Esophagus squamous epithelium (tissue), 5 donors: ENCODE measurements at regions not wholly inside any gene's neighbourhood (a gene's known extent, or its start where the extent isn't known, plus 50 kb on each side); places are given as distances from the start of the nearest gene placed in this dataset.

Experiments used
- DNase-seq: peaks from one replicate; lab custom pipeline; 2025; lab: John Stamatoyannopoulos, UW
- H3K27ac ChIP-seq, 4 donors: fragments of 200-600 bp; sonication (generic); one replicate each; pipeline ENCODE4 v1.5.1; 2016 to 2019; ENCODE audit warnings: mild to moderate bottlenecking in 1 of 4
- H3K27me3 ChIP-seq, 4 donors: fragments of 200-600 bp; sonication (generic); 1 replicate in 3 of 4; 2 replicates in 1 of 4; pipeline versions ENCODE4 v1.5.1 to v1.6.0; 2017 to 2021; ENCODE audit warnings: antibody characterized with exemption in 1 of 4
- H3K36me3 ChIP-seq, 3 donors: fragments of 200-600 bp; sonication (generic); one replicate each; pipeline ENCODE4 v1.5.1; 2016 to 2019
- H3K4me1 ChIP-seq, 3 donors: fragments of 200-600 bp; sonication (generic); one replicate each; pipeline ENCODE4 v1.5.1; 2017 to 2019
- H3K4me3 ChIP-seq, 4 donors: fragments of 200-600 bp; sonication (generic); 1 replicate in 3 of 4; 2 replicates in 1 of 4; pipeline ENCODE4 v1.5.1; 2016 to 2019; ENCODE audit warnings: mild to moderate bottlenecking in 2 of 4, moderate library complexity in 1 of 4
- H3K9me3 ChIP-seq, 3 donors: fragments of 200-600 bp; sonication (generic); one replicate each; pipeline ENCODE4 v1.5.1; 2016 to 2019
- CTCF ChIP-seq, 6 experiments: fragments of 450-650 bp in 4 of 6; fragments of 200-600 bp in 2 of 6; sonication (generic) in 2 of 6; IDR thresholded peaks; one replicate each; pipeline ENCODE4 v1.5.1; 2016 to 2019; ENCODE audit warnings: antibody characterized with exemption in 6 of 6, mild to moderate bottlenecking in 4 of 6, moderate library complexity in 4 of 6
- POLR2A ChIP-seq, 4 donors: fragments of 450-650 bp; IDR thresholded peaks; one replicate each; pipeline ENCODE4 v1.6.1; 2017; ENCODE audit warnings: antibody characterized with exemption in 4 of 4, mild to moderate bottlenecking in 4 of 4, moderate library complexity in 3 of 4
- WGBS, 2 donors: methylation state at CpG; one replicate each; pipeline ENCODE4 v1.1.5; 2018; 5-methylcytosine and 5-hydroxymethylcytosine counted together
- intact Hi-C: fragments of 100-400 bp; cut with DNase I; formaldehyde crosslinking; loops from one replicate; pipeline ENCODE4 v1.15.0; 2022
- donor health status: DM: yes; HTN: yes; CAD: no.

- Histone ChIP-seq H3K4me3 (no peak overlapping the region), H3K27ac (no peak overlapping the region), H3K9me3 (no peaks in the 10 kb centered on the region), H3K36me3 (no peaks in the 10 kb centered on the region), H3K4me1 (no peaks in the 10 kb centered on the region), H3K27me3 (no peaks in the 10 kb centered on the region)
- DNase-seq, result no peak
- intact Hi-C loops, result no loop called here
- WGBS, 2 donors, result 63 to 77% methylated on average over 8 of the region's 8 CpGs
- TF ChIP-seq POLR2A (IDR thresholded peaks at IDR 0.05) (no peak), CTCF (IDR thresholded peaks at IDR 0.05) (no peak)
Measured at GRCh38 chr1:196091397-196092135, 516.7 kb downstream of the KCNT2 start.

- no peak for DNase-seq
Measured at GRCh38 chr1:196090226-196090625, 518.0 kb downstream of the KCNT2 start.

GRCh38 chr1:196088541-196088940, 519.7 kb downstream of the KCNT2 start:
- Histone ChIP-seq H3K27me3 (no peaks in the 10 kb centered on the region), H3K4me3 (no peak overlapping the region), H3K4me1 (no peaks in the 10 kb centered on the region), H3K27ac (no peak overlapping the region), H3K9me3 (no peaks in the 10 kb centered on the region), H3K36me3 (no peaks in the 10 kb centered on the region)
- 84 to 88% methylated on average over 10 of the region's 10 CpGs for WGBS, 2 donors
- intact Hi-C loops, result no loop called here
- no peak for TF ChIP-seq CTCF (IDR thresholded peaks at IDR 0.05)
- no peak for TF ChIP-seq POLR2A (IDR thresholded peaks at IDR 0.05)
- DNase-seq, result no peak

More at GRCh38 chr1:196090226-196090625, 518.0 kb downstream of the KCNT2 start:
- 80 to 89% methylated on average over 3 of the region's 3 CpGs for WGBS, 2 donors
- Histone ChIP-seq H3K9me3 (no peaks in the 10 kb centered on the region), H3K36me3 (no peaks in the 10 kb centered on the region), H3K27me3 (no peaks in the 10 kb centered on the region), H3K27ac (no peak overlapping the region), H3K4me3 (no peak overlapping the region), H3K4me1 (no peaks in the 10 kb centered on the region)
- no peak for TF ChIP-seq POLR2A (IDR thresholded peaks at IDR 0.05)
- TF ChIP-seq CTCF (IDR thresholded peaks at IDR 0.05), result no peak
- intact Hi-C loops, result no loop called here

- no peaks in the 10 kb centered on the region for H3K9me3 ChIP-seq
- H3K4me3 ChIP-seq, result no peak overlapping the region
- H3K36me3 ChIP-seq, result no peaks in the 10 kb centered on the region
- no peaks in the 10 kb centered on the region for H3K27me3 ChIP-seq
- intact Hi-C loops, result no loop called here
- WGBS, 2 donors, result 77 to 80% methylated on average over 3 of the region's 3 CpGs
- TF ChIP-seq POLR2A (IDR thresholded peaks at IDR 0.05) (no peak), CTCF (IDR thresholded peaks at IDR 0.05) (no peak)
- H3K4me1 ChIP-seq, result no peaks in the 10 kb centered on the region
- no peak for DNase-seq
- no peak overlapping the region for H3K27ac ChIP-seq
Measured at GRCh38 chr1:196078691-196079090, 529.5 kb downstream of the KCNT2 start.

GRCh38 chr1:196075621-196076020, 532.6 kb downstream of the KCNT2 start:
- DNase-seq, result no peak
- Histone ChIP-seq H3K27me3 (no peaks in the 10 kb centered on the region), H3K9me3 (no peaks in the 10 kb centered on the region), H3K4me3 (no peak overlapping the region), H3K27ac (no peak overlapping the region), H3K36me3 (no peaks in the 10 kb centered on the region), H3K4me1 (no peaks in the 10 kb centered on the region)
- WGBS, 2 donors, result 94% methylated on average over 1 of the region's 1 CpG
- intact Hi-C loops, result no loop called here
- TF ChIP-seq CTCF (IDR thresholded peaks at IDR 0.05) (no peak), POLR2A (IDR thresholded peaks at IDR 0.05) (no peak)
